B cell (primary cell): ENCODE measurements at regions not wholly inside any gene's neighbourhood (a gene's known extent, or its start where the extent isn't known, plus 50 kb on each side); places are given as distances from the start of the nearest gene placed in this dataset.

ENCODE experiments used
- ATAC-seq: fragments of 200-7000 bp; cut with Tn5 transposase; one replicate; pipeline ENCODE4 v1.10.0; 2021; ENCODE audit warnings: low read depth, mild to moderate bottlenecking, moderate number of reproducible peaks, moderate library complexity
- CTCF ChIA-PET: fragments of 350-600 bp; sonication (Branson Sonifier 250); formaldehyde crosslinking; loops from one replicate; lab custom pipeline; 2021; ENCODE audit warnings: antibody characterized with exemption, inconsistent platforms; lab: Charles Lee
- POLR2A ChIA-PET: fragments of 350-600 bp; sonication (Branson Sonifier 250); formaldehyde crosslinking; loops from one replicate; lab custom pipeline; 2021; ENCODE audit warnings: antibody characterized with exemption; lab: Charles Lee
- DNase-seq: peaks from one replicate; pipeline ENCODE4 v3.0.0; 2013
- H2AFZ ChIP-seq: 2 replicates; pipeline ENCODE4 v1.6.1; 2012; ENCODE audit warnings: mild to moderate bottlenecking, low read depth, low read length; ENCODE audit not compliant: insufficient read depth, poor library complexity, severe bottlenecking
- H3K27ac ChIP-seq, 2 donors: 1 replicate in 1 of 2; 2 replicates in 1 of 2; pipeline ENCODE4 v1.5.1; 2012 to 2013; ENCODE audit warnings: low read length in 2 of 2, mild to moderate bottlenecking in 2 of 2, moderate library complexity in 1 of 2
- H3K27me3 ChIP-seq, 4 experiments: fragments of 200-600 bp in 1 of 4; sonication (generic) in 1 of 4; replicated peaks in 1 of 4; 1 replicate in 2 of 4; 2 replicates in 2 of 4; pipeline versions ENCODE4 v1.6.1 to v1.7.0; 2013 to 2016; ENCODE audit warnings: low read length in 3 of 4, mild to moderate bottlenecking in 2 of 4, mixed read lengths in 1 of 4, moderate library complexity in 1 of 4; ENCODE audit not compliant: insufficient read depth in 4 of 4, control insufficient read depth in 3 of 4; ENCODE audit errors: control extremely low read depth in 1 of 4
- H3K36me3 ChIP-seq, 2 experiments: replicated peaks in 1 of 2; 1 replicate in 1 of 2; 2 replicates in 1 of 2; pipeline versions ENCODE4 v1.6.1 to v1.7.1; 2013; ENCODE audit warnings: low read length in 1 of 2; ENCODE audit not compliant: insufficient read depth in 2 of 2, control insufficient read depth in 1 of 2; ENCODE audit errors: control extremely low read depth in 1 of 2, extremely low read depth in 1 of 2
- H3K4me1 ChIP-seq, 2 donors: fragments of 200-600 bp in 1 of 2; sonication (generic) in 1 of 2; 1 replicate in 1 of 2; 2 replicates in 1 of 2; pipeline versions ENCODE4 v1.5.1 to v1.6.1; 2013 to 2017; ENCODE audit warnings: low read length in 2 of 2; ENCODE audit not compliant: control insufficient read depth in 2 of 2, insufficient read depth in 2 of 2
- H3K4me2 ChIP-seq: replicated peaks from 2 replicates; pipeline ENCODE3; 2012; ENCODE audit warnings: mild to moderate bottlenecking, low read depth, low read length; ENCODE audit not compliant: poor library complexity, severe bottlenecking
- H3K4me3 ChIP-seq, 5 experiments: fragments of 200-600 bp in 1 of 5; sonication (generic) in 1 of 5; 1 replicate in 3 of 5; 2 replicates in 2 of 5; pipeline versions ENCODE4 v1.5.1 to v1.7.0; 2011 to 2016; ENCODE audit warnings: low read length in 4 of 5, mild to moderate bottlenecking in 4 of 5, low read depth in 2 of 5, control low read depth in 1 of 5, moderate library complexity in 1 of 5; ENCODE audit not compliant: insufficient read depth in 1 of 5; ENCODE audit errors: control extremely low read depth in 1 of 5, extremely low read depth in 1 of 5
- H3K79me2 ChIP-seq: fragments of 200-600 bp; sonication (generic); one replicate; pipeline ENCODE4 v1.6.0; 2016; ENCODE audit warnings: low read length; ENCODE audit not compliant: control insufficient read depth, insufficient read depth
- H3K9ac ChIP-seq: fragments of 200-600 bp; sonication (generic); 2 replicates; pipeline ENCODE4 v1.6.1; 2017; ENCODE audit warnings: mild to moderate bottlenecking, low read length, moderate library complexity
- H3K9me3 ChIP-seq, 3 donors: one replicate each; pipeline versions ENCODE4 v1.6.1 to v1.7.1; 2013; ENCODE audit warnings: low read length in 2 of 3; ENCODE audit not compliant: control insufficient read depth in 2 of 3, insufficient read depth in 1 of 3; ENCODE audit errors: control extremely low read depth in 1 of 3
- H4K20me1 ChIP-seq: 2 replicates; pipeline ENCODE4 v1.6.0; 2012; ENCODE audit warnings: mild to moderate bottlenecking, low read length; ENCODE audit not compliant: insufficient read depth, control insufficient read depth, poor library complexity, severe bottlenecking
- H3K27ac Mint-ChIP-seq: one replicate; pipeline ENCODE4 v1.8.0; 2021; ENCODE audit warnings: mixed read lengths
- H3K27me3 Mint-ChIP-seq: one replicate; pipeline ENCODE4 v1.8.0; 2021; ENCODE audit warnings: mixed read lengths
- H3K4me1 Mint-ChIP-seq: one replicate; pipeline ENCODE4 v1.8.0; 2021; ENCODE audit warnings: mixed read lengths
- H3K4me3 Mint-ChIP-seq: one replicate; pipeline ENCODE4 v1.8.0; 2021; ENCODE audit warnings: mixed read lengths
- H3K9me3 Mint-ChIP-seq: one replicate; pipeline ENCODE4 v1.8.0; 2022; ENCODE audit warnings: mixed read lengths; ENCODE audit not compliant: insufficient read depth
- EZH2 ChIP-seq: IDR thresholded peaks from 2 replicates; pipeline ENCODE4 v1.6.1; 2012; ENCODE audit warnings: borderline replicate concordance, low read depth, mild to moderate bottlenecking, moderate library complexity, low read length; ENCODE audit not compliant: insufficient read depth, poor library complexity, severe bottlenecking
- WGBS: methylation state at CpG from one replicate; pipeline ENCODE4 v1.1.5; 2013; ENCODE audit warnings: missing lambda C conversion rate; ENCODE audit not compliant: insufficient coverage; 5-methylcytosine and 5-hydroxymethylcytosine counted together
- intact Hi-C: fragments of 100-400 bp; cut with micrococcal nuclease; formaldehyde crosslinking; loops from one replicate; pipeline ENCODE4 v1.10.0; 2022
- TF ChIP-seq, protein P1 (sequence below): fragments of 200-600 bp; IDR thresholded peaks from one replicate; pipeline ENCODE4 v1.8.0; 2022; ENCODE audit warnings: antibody characterized with exemption, mild to moderate bottlenecking

DNA sequence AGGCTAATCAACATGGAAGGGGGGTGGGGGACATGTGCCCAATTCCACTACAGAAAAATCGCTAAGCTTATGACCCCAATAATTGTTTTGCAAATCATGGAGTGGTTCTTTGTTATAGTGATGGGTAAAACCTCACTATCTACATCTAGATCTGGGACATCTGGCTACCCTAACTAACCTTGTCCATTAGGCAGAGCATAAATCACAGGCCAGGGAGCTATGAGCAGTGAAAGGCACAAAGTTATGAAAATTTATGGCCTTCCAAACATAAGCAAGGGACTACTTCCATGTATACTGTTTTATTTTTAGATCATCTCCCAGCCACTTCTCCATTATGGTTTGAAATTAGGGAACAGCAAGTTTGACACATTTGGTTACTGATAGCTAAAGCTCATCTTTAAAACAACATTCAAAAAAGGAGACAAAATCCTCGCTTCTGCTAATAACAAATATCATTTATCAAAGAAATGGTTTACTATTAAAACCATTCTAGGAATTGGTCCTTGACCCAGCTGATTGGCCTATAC lies 78.3 kb downstream of the RSL24D1 start:
- ATAC-seq (no peak), DNase-seq (no peak)
- no peaks in the 10 kb centered on the region for H3K79me2 ChIP-seq
- H3K27ac Mint-ChIP-seq, result no peak overlapping the region
- no peaks in the 10 kb centered on the region for H3K36me3 ChIP-seq
- ChIA-PET POLR2A (no interaction called here), CTCF (interaction anchor here (1.1 kb wide), 1 partner anchor 10 kb away, joined by 4 read pairs; no protein-coding TSS in a partner anchor)
- whole genome bisulfite sequencing, result no CpG with 5 or more reads among the region's 2 CpGs
- no peaks in the 10 kb centered on the region for H4K20me1 ChIP-seq
- no peak overlapping the region for H2AFZ ChIP-seq
- H3K4me3 Mint-ChIP-seq, result no peak overlapping the region
- H3K9ac ChIP-seq, result no peak overlapping the region
- intact Hi-C loops, result no loop called here
- no peak overlapping the region for H3K4me3 ChIP-seq
- no peaks in the 10 kb centered on the region for H3K4me1 Mint-ChIP-seq
- H3K9me3 Mint-ChIP-seq, result no peaks in the 10 kb centered on the region
- H3K4me2 ChIP-seq, result no peak overlapping the region
- H3K27me3 Mint-ChIP-seq, result no peaks in the 10 kb centered on the region
- TF ChIP-seq EZH2, result no peak
- TF ChIP-seq, protein P1, sequence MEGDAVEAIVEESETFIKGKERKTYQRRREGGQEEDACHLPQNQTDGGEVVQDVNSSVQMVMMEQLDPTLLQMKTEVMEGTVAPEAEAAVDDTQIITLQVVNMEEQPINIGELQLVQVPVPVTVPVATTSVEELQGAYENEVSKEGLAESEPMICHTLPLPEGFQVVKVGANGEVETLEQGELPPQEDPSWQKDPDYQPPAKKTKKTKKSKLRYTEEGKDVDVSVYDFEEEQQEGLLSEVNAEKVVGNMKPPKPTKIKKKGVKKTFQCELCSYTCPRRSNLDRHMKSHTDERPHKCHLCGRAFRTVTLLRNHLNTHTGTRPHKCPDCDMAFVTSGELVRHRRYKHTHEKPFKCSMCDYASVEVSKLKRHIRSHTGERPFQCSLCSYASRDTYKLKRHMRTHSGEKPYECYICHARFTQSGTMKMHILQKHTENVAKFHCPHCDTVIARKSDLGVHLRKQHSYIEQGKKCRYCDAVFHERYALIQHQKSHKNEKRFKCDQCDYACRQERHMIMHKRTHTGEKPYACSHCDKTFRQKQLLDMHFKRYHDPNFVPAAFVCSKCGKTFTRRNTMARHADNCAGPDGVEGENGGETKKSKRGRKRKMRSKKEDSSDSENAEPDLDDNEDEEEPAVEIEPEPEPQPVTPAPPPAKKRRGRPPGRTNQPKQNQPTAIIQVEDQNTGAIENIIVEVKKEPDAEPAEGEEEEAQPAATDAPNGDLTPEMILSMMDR, result no peak
- H3K27me3 ChIP-seq, result no peaks in the 10 kb centered on the region
- no peak overlapping the region for H3K27ac ChIP-seq
- no peaks in the 10 kb centered on the region for H3K9me3 ChIP-seq
- H3K4me1 ChIP-seq, result no peaks in the 10 kb centered on the region

- H3K79me2 ChIP-seq, result no peaks in the 10 kb centered on the region
- Mint-ChIP-seq H3K4me1 (no peaks in the 10 kb centered on the region), H3K9me3 (no peaks in the 10 kb centered on the region), H3K4me3 (no peak overlapping the region), H3K27ac (no peak overlapping the region), H3K27me3 (no peaks in the 10 kb centered on the region)
- no peaks in the 10 kb centered on the region for H3K27me3 ChIP-seq
- ChIA-PET CTCF (no interaction called here), POLR2A (no interaction called here)
- no peak overlapping the region for H3K9ac ChIP-seq
- no peaks in the 10 kb centered on the region for H3K4me1 ChIP-seq
- no peaks in the 10 kb centered on the region for H4K20me1 ChIP-seq
- no peak for TF ChIP-seq EZH2
- TF ChIP-seq, protein P1, result no peak
- H3K36me3 ChIP-seq, result no peaks in the 10 kb centered on the region
- ATAC-seq, result no peak
- no CpG with 5 or more reads among the region's 2 CpGs for WGBS
- H3K4me3 ChIP-seq, result no peak overlapping the region
- H3K27ac ChIP-seq, result no peak overlapping the region
- DNase-seq, result no peak
- no peak overlapping the region for H3K4me2 ChIP-seq
- no peak overlapping the region for H2AFZ ChIP-seq
- intact Hi-C loops, result no loop called here
- no peaks in the 10 kb centered on the region for H3K9me3 ChIP-seq
Measured at GRCh38 chr15:55116636-55117035, 80.1 kb downstream of the RSL24D1 start.
